Right cardiac atrium (tissue), 5 donors: ENCODE measurements at regions not wholly inside any gene's neighbourhood (a gene's known extent, or its start where the extent isn't known, plus 50 kb on each side); places are given as distances from the start of the nearest gene placed in this dataset.
A peak's percentile ranks its signal among the peaks of the same experiment; 100 is the strongest.
"Not testable (repeated sequence)": the region's sequence is repeated elsewhere in the genome, so short reads cannot be mapped to it uniquely, and the experiment has no call there.

Experiments used
- ATAC-seq, 2 donors: fragments of 200-7000 bp; cut with Tn5 transposase; one replicate each; pipeline versions ENCODE4 v1.8.0 to v1.9.1; 2020; ENCODE audit warnings: moderate library complexity in 2 of 2, mild to moderate bottlenecking in 1 of 2
- DNase-seq, 3 donors: peaks; one replicate each; pipeline ENCODE4 v3.0.0-alpha.2; 2020
- H3K27ac ChIP-seq: one replicate; pipeline ENCODE4 v1.5.1; 2013; ENCODE audit warnings: mild to moderate bottlenecking, low read length, control low read depth, moderate library complexity
- H3K27me3 ChIP-seq: one replicate; pipeline ENCODE4 v1.6.1; 2013; ENCODE audit not compliant: control insufficient read depth, insufficient read depth
- H3K4me1 ChIP-seq: one replicate; pipeline ENCODE4 v1.6.1; 2013; ENCODE audit warnings: low read length; ENCODE audit not compliant: control insufficient read depth, insufficient read depth
- H3K4me3 ChIP-seq: one replicate; pipeline ENCODE4 v1.5.1; 2013; ENCODE audit warnings: low read length, control low read depth
- H3K9me3 ChIP-seq: one replicate; pipeline ENCODE4 v1.6.1; 2013; ENCODE audit warnings: low read length; ENCODE audit not compliant: control insufficient read depth
- WGBS: extraction: QIAGEN DNeasy Blood & Tissue Kit; methylation state at CpG from one replicate; pipeline ENCODE4 v1.1.7; 2013; 5-methylcytosine and 5-hydroxymethylcytosine counted together
- intact Hi-C, 4 donors: fragments of 100-400 bp; cut with DNase I; formaldehyde crosslinking; loops; one replicate each; pipeline versions ENCODE4 v1.11.0 to v1.14.0; 2022 to 2023
- donor health status: healthy with polysubstance abuse.
- donor health status: DM: no; HTN: yes; CAD: no.
- donor health status: DM: no; HTN: no; CAD: no.
- donor health status: DM: no; HTN: yes; CAD: no; lungs with severe emphysema.
- donor health status: DM: yes; HTN: yes; CAD: no.

- no peak for ATAC-seq
- WGBS: 64% methylated on average over 2 of the region's 2 CpGs
Measured at GRCh38 chr14:43595096-43595772, 911.8 kb downstream of the FSCB start.

GRCh38 chr14:43591776-43592175 lies 915.3 kb downstream of the FSCB start:
- ATAC-seq (no peak), DNase-seq (no peak)
- H3K27me3 ChIP-seq: no peaks in the 10 kb centered on the region
- intact Hi-C loops: no loop called here
- no peaks in the 10 kb centered on the region for H3K9me3 ChIP-seq
- H3K4me1 ChIP-seq: no peaks in the 10 kb centered on the region
- no peak overlapping the region for H3K27ac ChIP-seq
- WGBS: 52% methylated on average over 3 of the region's 3 CpGs
- H3K4me3 ChIP-seq: no peak overlapping the region

More at GRCh38 chr14:43595096-43595772, 911.8 kb downstream of the FSCB start:
- Histone ChIP-seq H3K4me3 (no peak overlapping the region), H3K27me3 (no peaks in the 10 kb centered on the region), H3K27ac (no peak overlapping the region), H3K9me3 (no peaks in the 10 kb centered on the region), H3K4me1 (no peaks in the 10 kb centered on the region)
- intact Hi-C loops: no loop called here
- DNase-seq: no peak

GRCh38 chr14:43587183-43587582 lies 919.9 kb downstream of the FSCB start:
- no peak for ATAC-seq
- no peaks in the 10 kb centered on the region for H3K27me3 ChIP-seq
- H3K27ac ChIP-seq: no peak overlapping the region
- intact Hi-C loops: no loop called here
- no peak for DNase-seq
- H3K4me3 ChIP-seq: no peak overlapping the region
- no peaks in the 10 kb centered on the region for H3K9me3 ChIP-seq
- 63% methylated on average over 3 of the region's 3 CpGs for WGBS
- no peaks in the 10 kb centered on the region for H3K4me1 ChIP-seq

- ATAC-seq: no peak
- Histone ChIP-seq H3K27ac (no peak overlapping the region), H3K9me3 (no peaks in the 10 kb centered on the region), H3K27me3 (no peaks in the 10 kb centered on the region), H3K4me3 (no peak overlapping the region), H3K4me1 (no peaks in the 10 kb centered on the region)
- no peak for DNase-seq
- intact Hi-C loops: no loop called here
- 79% methylated on average over 2 of the region's 2 CpGs for WGBS
Measured at GRCh38 chr14:43579671-43580070, 927.4 kb downstream of the FSCB start.

- Histone ChIP-seq H3K27ac (no peak overlapping the region), H3K27me3 (no peaks in the 10 kb centered on the region), H3K9me3 (no peaks in the 10 kb centered on the region), H3K4me1 (no peaks in the 10 kb centered on the region), H3K4me3 (no peak overlapping the region)
- DNase-seq: no peak
- no peak for ATAC-seq
- intact Hi-C loops: no loop called here
- 60% methylated on average over 1 of the region's 1 CpG for WGBS
Measured at GRCh38 chr14:43568022-43568421, 939.1 kb downstream of the FSCB start.

- Histone ChIP-seq H3K4me3 (no peak overlapping the region), H3K4me1 (no peaks in the 10 kb centered on the region), H3K27ac (no peak overlapping the region), H3K9me3 (no peaks in the 10 kb centered on the region), H3K27me3 (no peaks in the 10 kb centered on the region)
- intact Hi-C loops: no loop called here
- ATAC-seq (no peak), DNase-seq (no peak)
- WGBS: 84% methylated on average over 1 of the region's 1 CpG
Measured at GRCh38 chr14:43548368-43548767, 958.7 kb downstream of the FSCB start.

- ATAC-seq, intact Hi-C loops, H3K4me3 ChIP-seq, H3K4me1 ChIP-seq, H3K27ac ChIP-seq, DNase-seq, H3K27me3 ChIP-seq, H3K9me3 ChIP-seq: not testable (repeated sequence)
- 49% methylated on average over 2 of the region's 2 CpGs for WGBS
Measured at GRCh38 chr14:43547596-43547995, 959.5 kb downstream of the FSCB start.

GRCh38 chr14:43541356-43541755 lies 965.7 kb downstream of the FSCB start:
- DNase-seq (no peak), ATAC-seq (no peak)
- Histone ChIP-seq H3K27me3 (no peaks in the 10 kb centered on the region), H3K27ac (no peak overlapping the region), H3K9me3 (no peaks in the 10 kb centered on the region), H3K4me1 (no peaks in the 10 kb centered on the region), H3K4me3 (no peak overlapping the region)
- 93% methylated on average over 11 of the region's 11 CpGs for WGBS
- intact Hi-C loops: no loop called here

- WGBS: 90% methylated on average over 13 of the region's 13 CpGs
Measured at GRCh38 chr14:43540948-43541347, 966.1 kb downstream of the FSCB start.

GRCh38 chr14:43539210-43539609 lies 967.9 kb downstream of the FSCB start:
- H3K4me1 ChIP-seq: no peaks in the 10 kb centered on the region
- DNase-seq: no peak
- no peak overlapping the region for H3K4me3 ChIP-seq
- intact Hi-C loops: no loop called here
- H3K27ac ChIP-seq: no peak overlapping the region
- ATAC-seq: peak in 1 of 2 donors; percentile 48
- no peaks in the 10 kb centered on the region for H3K9me3 ChIP-seq
- no peaks in the 10 kb centered on the region for H3K27me3 ChIP-seq
- 15% methylated on average over 6 of the region's 6 CpGs for WGBS

More at GRCh38 chr14:43540948-43541347, 966.1 kb downstream of the FSCB start:
- Histone ChIP-seq H3K27me3 (no peaks in the 10 kb centered on the region), H3K27ac (no peak overlapping the region), H3K4me3 (no peak overlapping the region), H3K9me3 (no peaks in the 10 kb centered on the region), H3K4me1 (no peaks in the 10 kb centered on the region)
- no peak for DNase-seq
- no peak for ATAC-seq
- intact Hi-C loops: no loop called here

- Histone ChIP-seq H3K27ac (no peak overlapping the region), H3K4me3 (no peak overlapping the region), H3K27me3 (no peaks in the 10 kb centered on the region), H3K9me3 (no peaks in the 10 kb centered on the region), H3K4me1 (no peaks in the 10 kb centered on the region)
- WGBS: 91% methylated on average over 18 of the region's 18 CpGs
- DNase-seq (no peak), ATAC-seq (no peak)
- intact Hi-C loops: no loop called here
Measured at GRCh38 chr14:43535231-43535838, 971.7 kb downstream of the FSCB start.
